BLaER1 treated with 17β-estradiol and CSF1 and Interleukin-3, amounts not matched to agents 10 nM and 100 nM (cell line): ENCODE measurements at regions not wholly inside any gene's neighbourhood (a gene's known extent, or its start where the extent isn't known, plus 50 kb on each side); places are given as distances from the start of the nearest gene placed in this dataset.
"Not testable (repeated sequence)": the region's sequence is repeated elsewhere in the genome, so short reads cannot be mapped to it uniquely, and the experiment has no call there.

Experiments used
- H3K27ac ChIP-seq, 11 experiments: shearing (Covaris generic); formaldehyde crosslinking; 2 replicates each; pipeline ENCODE4 v1.8.1; 2022
- H3K27me3 ChIP-seq, 11 experiments: shearing (Covaris generic); formaldehyde crosslinking; 2 replicates each; pipeline ENCODE4 v1.8.1; 2022
- H3K36me3 ChIP-seq, 11 experiments: shearing (Covaris generic); formaldehyde crosslinking; 2 replicates each; pipeline ENCODE4 v1.8.1; 2022
- H3K4me1 ChIP-seq, 10 experiments: shearing (Covaris generic); formaldehyde crosslinking; 2 replicates each; pipeline ENCODE4 v1.8.1; 2022
- H3K4me2 ChIP-seq, 11 experiments: shearing (Covaris generic); formaldehyde crosslinking; 2 replicates each; pipeline ENCODE4 v1.8.1; 2022
- H3K4me3 ChIP-seq, 10 experiments: shearing (Covaris generic); formaldehyde crosslinking; 2 replicates each; pipeline ENCODE4 v1.8.1; 2022
- H3K9ac ChIP-seq, 11 experiments: shearing (Covaris generic); formaldehyde crosslinking; 2 replicates each; pipeline ENCODE4 v1.8.1; 2022
- H3K9me3 ChIP-seq, 11 experiments: shearing (Covaris generic); formaldehyde crosslinking; replicated peaks in 1 of 11; 2 replicates each; pipeline ENCODE4 v1.8.1; 2022
- H4K20me1 ChIP-seq, 11 experiments: shearing (Covaris generic); formaldehyde crosslinking; 2 replicates each; pipeline ENCODE4 v1.8.1; 2022
- Cebpa-rat ChIP-seq, 11 experiments: shearing (Covaris generic); IDR thresholded peaks; 2 replicates each; pipeline ENCODE4 v1.8.1; 2022

GRCh38 chr5:72721844-72722243 is 94.6 kb upstream of the TNPO1 start:
- Histone ChIP-seq H3K9me3 (no peaks in the 10 kb centered on the region), H3K9ac (no peak overlapping the region), H4K20me1 (no peaks in the 10 kb centered on the region), H3K4me2 (no peak overlapping the region), H3K4me3 (no peak overlapping the region), H3K27me3 (no peaks in the 10 kb centered on the region), H3K4me1 (no peaks in the 10 kb centered on the region), H3K27ac (no peak overlapping the region), H3K36me3 (no peaks in the 10 kb centered on the region)
- TF ChIP-seq Cebpa-rat (IDR thresholded peaks at IDR 0.05) = no peak

DNA sequence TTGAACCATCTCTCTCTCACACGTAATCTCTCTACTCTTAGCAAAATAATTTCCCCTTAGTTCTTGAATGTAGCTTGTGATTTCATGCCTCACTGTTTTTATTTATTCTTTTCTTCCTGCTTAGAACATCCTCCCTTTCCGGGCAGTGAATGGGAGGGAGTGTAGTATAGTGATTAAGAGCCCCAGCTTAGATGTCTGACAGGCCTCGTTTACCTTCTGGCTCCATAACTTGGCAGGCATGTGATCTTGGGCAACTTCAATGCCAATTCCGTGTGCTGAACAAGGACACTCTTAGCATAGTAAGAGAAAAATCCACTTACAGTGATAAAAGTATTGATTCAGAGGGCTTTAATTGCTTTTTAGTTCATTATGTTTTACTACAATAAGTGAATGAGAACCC is 96.3 kb upstream of the TNPO1 start:
- H3K27me3 ChIP-seq = no peaks in the 10 kb centered on the region

GRCh38 chr5:72711351-72711750 is 105.1 kb upstream of the TNPO1 start:
- no peaks in the 10 kb centered on the region for H3K27me3 ChIP-seq
- no peaks in the 10 kb centered on the region for H4K20me1 ChIP-seq
- H3K9me3 ChIP-seq = peaks cover 17 to 24% (median 19%) of the 10 kb centered on the region in 11 experiments
- no peak overlapping the region for H3K4me2 ChIP-seq
- no peak overlapping the region for H3K9ac ChIP-seq
- no peaks in the 10 kb centered on the region for H3K4me1 ChIP-seq
- no peak overlapping the region for H3K4me3 ChIP-seq
- H3K27ac ChIP-seq = no peak overlapping the region
- H3K36me3 ChIP-seq = peaks cover 0 to 6% (median 0%) of the 10 kb centered on the region in 11 experiments; a peak in 2 of 22 replicates
- TF ChIP-seq Cebpa-rat (IDR thresholded peaks at IDR 0.05) = no peak

More for the DNA sequence above, 96.3 kb upstream of the TNPO1 start:
- Histone ChIP-seq H3K9me3 (no peaks in the 10 kb centered on the region), H4K20me1 (no peaks in the 10 kb centered on the region), H3K4me2 (no peak overlapping the region), H3K36me3 (no peaks in the 10 kb centered on the region), H3K9ac (no peak overlapping the region), H3K27ac (no peak overlapping the region), H3K4me3 (no peak overlapping the region), H3K4me1 (no peaks in the 10 kb centered on the region)
- no peak for TF ChIP-seq Cebpa-rat (IDR thresholded peaks at IDR 0.05)

GRCh38 chr5:72709341-72709740 is 107.1 kb upstream of the TNPO1 start:
- Histone ChIP-seq H4K20me1 (no peaks in the 10 kb centered on the region), H3K27me3 (no peaks in the 10 kb centered on the region), H3K4me2 (no peak overlapping the region), H3K27ac (no peak overlapping the region), H3K36me3 (peaks cover 0 to 6% (median 0%) of the 10 kb centered on the region in 11 experiments; a peak in 2 of 22 replicates), H3K9me3 (peaks cover 17 to 24% (median 19%) of the 10 kb centered on the region in 11 experiments), H3K9ac (no peak overlapping the region), H3K4me1 (no peaks in the 10 kb centered on the region), H3K4me3 (no peak overlapping the region)
- no peak for TF ChIP-seq Cebpa-rat (IDR thresholded peaks at IDR 0.05)

- Histone ChIP-seq H3K9ac (no peak overlapping the region), H3K4me1 (no peaks in the 10 kb centered on the region), H3K4me3 (no peak overlapping the region), H4K20me1 (no peaks in the 10 kb centered on the region), H3K27me3 (no peaks in the 10 kb centered on the region), H3K4me2 (no peak overlapping the region), H3K9me3 (peaks cover 17 to 24% (median 19%) of the 10 kb centered on the region in 11 experiments), H3K27ac (no peak overlapping the region), H3K36me3 (peaks cover 0 to 6% (median 0%) of the 10 kb centered on the region in 11 experiments; a peak in 2 of 22 replicates)
- TF ChIP-seq Cebpa-rat (IDR thresholded peaks at IDR 0.05) = no peak
Measured at GRCh38 chr5:72705178-72705577, 111.3 kb upstream of the TNPO1 start.

- no peak overlapping the region for H3K27ac ChIP-seq
- H3K4me3 ChIP-seq = no peak overlapping the region
- H3K4me2 ChIP-seq = no peak overlapping the region
- no peaks in the 10 kb centered on the region for H3K27me3 ChIP-seq
- peaks cover 11 to 18% (median 13%) of the 10 kb centered on the region in 11 experiments for H3K9me3 ChIP-seq
- H3K4me1 ChIP-seq = no peaks in the 10 kb centered on the region
- peaks cover 0 to 6% (median 0%) of the 10 kb centered on the region in 11 experiments; a peak in 2 of 22 replicates for H3K36me3 ChIP-seq
- no peaks in the 10 kb centered on the region for H4K20me1 ChIP-seq
- TF ChIP-seq Cebpa-rat (IDR thresholded peaks at IDR 0.05) = no peak
- no peak overlapping the region for H3K9ac ChIP-seq
Measured at GRCh38 chr5:72703876-72704275, 112.6 kb upstream of the TNPO1 start.

DNA sequence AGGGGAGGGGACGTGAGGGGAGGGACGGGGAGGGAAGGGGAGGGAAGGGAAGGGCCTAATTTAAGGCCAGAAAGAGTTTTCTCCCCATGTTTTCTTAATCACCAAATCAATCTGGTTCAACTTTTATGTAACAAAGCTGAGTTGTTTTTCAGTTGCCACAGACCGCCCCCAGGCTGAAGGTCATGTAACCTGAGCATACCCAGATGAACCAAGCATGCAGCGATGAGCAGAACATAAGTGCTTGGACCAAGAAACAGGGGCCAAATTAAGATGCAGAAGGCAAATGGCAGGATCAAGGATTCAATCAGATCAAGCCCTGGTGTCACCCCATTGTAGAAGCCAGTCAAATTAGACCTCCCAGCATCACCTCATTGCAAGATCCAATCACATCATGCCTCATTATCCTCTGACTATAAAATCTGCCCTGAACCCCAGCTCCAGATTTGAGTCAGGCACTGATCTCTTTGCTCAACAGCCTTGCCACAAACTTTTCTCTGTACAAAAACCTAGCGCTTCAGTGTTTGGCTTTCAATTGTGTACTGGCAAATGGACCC is 113.5 kb upstream of the TNPO1 start:
- no peaks in the 10 kb centered on the region for H4K20me1 ChIP-seq
- no peak overlapping the region for H3K4me3 ChIP-seq
- no peaks in the 10 kb centered on the region for H3K4me1 ChIP-seq
- no peak overlapping the region for H3K9ac ChIP-seq
- H3K27ac ChIP-seq = no peak overlapping the region
- no peak overlapping the region for H3K4me2 ChIP-seq
- 0 out of 22 replicates have a peak, but pooled peaks cover 0 to under 1% (median 0%) of the 10 kb centered on the region in 11 experiments for H3K36me3 ChIP-seq
- H3K9me3 ChIP-seq = peaks cover 2 to 9% (median 3%) of the 10 kb centered on the region in 11 experiments
- TF ChIP-seq Cebpa-rat (IDR thresholded peaks at IDR 0.05) = no peak
- no peaks in the 10 kb centered on the region for H3K27me3 ChIP-seq

- not testable (repeated sequence) for H3K4me1 ChIP-seq, H3K4me3 ChIP-seq, H3K9me3 ChIP-seq, H3K27ac ChIP-seq, H3K36me3 ChIP-seq, H4K20me1 ChIP-seq, H3K9ac ChIP-seq, H3K27me3 ChIP-seq
- peak overlapping the region in 1 of 11 experiments; percentile 27; a peak in 1 of 22 replicates for H3K4me2 ChIP-seq
Measured at GRCh38 chr5:72702105-72702504, 114.4 kb upstream of the TNPO1 start.

DNA sequence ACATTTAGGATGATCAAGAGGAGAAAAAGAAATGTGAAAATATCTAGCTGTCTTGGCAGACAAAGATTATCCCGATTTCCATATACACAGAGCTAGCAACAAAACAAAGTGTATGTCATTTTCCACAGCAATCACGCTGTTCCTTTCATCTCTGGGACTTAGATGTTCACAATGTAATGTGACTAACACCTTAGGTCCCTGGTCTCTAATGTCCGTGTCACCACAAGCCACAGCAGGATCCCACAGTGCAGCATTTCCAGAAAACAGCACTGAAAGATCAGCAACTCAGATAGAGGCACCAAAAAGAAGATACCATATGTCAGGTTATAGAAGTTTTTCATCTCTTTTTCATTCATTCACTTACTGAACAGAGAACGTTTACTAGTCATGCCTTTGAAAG is 118.0 kb upstream of the TNPO1 start:
- Histone ChIP-seq H3K36me3 (no peaks in the 10 kb centered on the region), H3K27ac (no peak overlapping the region), H3K27me3 (no peaks in the 10 kb centered on the region), H3K9ac (no peak overlapping the region), H3K4me2 (no peak overlapping the region), H3K4me1 (no peaks in the 10 kb centered on the region), H4K20me1 (no peaks in the 10 kb centered on the region), H3K4me3 (no peak overlapping the region), H3K9me3 (no peaks in the 10 kb centered on the region)
- TF ChIP-seq Cebpa-rat (IDR thresholded peaks at IDR 0.05) = no peak

GRCh38 chr5:72697622-72698021 is 118.8 kb upstream of the TNPO1 start:
- Histone ChIP-seq H4K20me1 (no peaks in the 10 kb centered on the region), H3K4me2 (no peak overlapping the region), H3K36me3 (no peaks in the 10 kb centered on the region), H3K27me3 (no peaks in the 10 kb centered on the region), H3K27ac (no peak overlapping the region), H3K9ac (no peak overlapping the region), H3K4me1 (no peaks in the 10 kb centered on the region), H3K9me3 (no peaks in the 10 kb centered on the region), H3K4me3 (no peak overlapping the region)
- no peak for TF ChIP-seq Cebpa-rat (IDR thresholded peaks at IDR 0.05)
